ENCODE measurements at regions not wholly inside any gene's neighbourhood (a gene's known extent, or its start where the extent isn't known, plus 50 kb on each side); places are given as distances from the start of the nearest gene placed in this dataset.

GRCh38 chr3:72426618-72427397 lies 421.4 kb downstream of the SHQ1 start:
- H3K36me3 ChIP-seq = no peaks in the 10 kb centered on the region
- WGBS, 2 donors (ENCODE audit: low coverage in 1 of 2) = 75 to 88% methylated on average over 2 of the region's 2 CpGs
- H3K4me1 ChIP-seq = peaks cover 0 to 66% (median 0%) of the 10 kb centered on the region in 3 donors
- H3K4me3 ChIP-seq = no peak overlapping the region
- no peaks in the 10 kb centered on the region for H3K27me3 ChIP-seq
- TF ChIP-seq POLR2AphosphoS5 (IDR thresholded peaks at IDR 0.05) (no peak), CTCF (IDR thresholded peaks at IDR 0.05) (no peak), POLR2A (IDR thresholded peaks at IDR 0.05) (no peak), EP300 (IDR thresholded peaks at IDR 0.05) (no peak)
- H3K9me3 ChIP-seq = peaks cover 0 to 5% (median 0%) of the 10 kb centered on the region in 3 donors
- ATAC-seq = no peak
- H3K27ac ChIP-seq = no peak overlapping the region

GRCh38 chr3:72423643-72424042 lies 424.6 kb downstream of the SHQ1 start:
- ATAC-seq = no peak
- 78 to 100% methylated on average over 1 to 2 of the region's 3 CpGs for WGBS, 2 donors (ENCODE audit: low coverage in 1 of 2)
- no peak overlapping the region for H3K27ac ChIP-seq
- no peaks in the 10 kb centered on the region for H3K27me3 ChIP-seq
- H3K36me3 ChIP-seq = no peaks in the 10 kb centered on the region
- peaks cover 0 to 11% (median 0%) of the 10 kb centered on the region in 3 donors for H3K9me3 ChIP-seq
- H3K4me3 ChIP-seq = no peak overlapping the region
- H3K4me1 ChIP-seq = peaks cover 0 to 47% (median 0%) of the 10 kb centered on the region in 3 donors
- no peak for TF ChIP-seq POLR2AphosphoS5 (IDR thresholded peaks at IDR 0.05)
- no peak for TF ChIP-seq CTCF (IDR thresholded peaks at IDR 0.05)
- no peak for TF ChIP-seq EP300 (IDR thresholded peaks at IDR 0.05)
- TF ChIP-seq POLR2A (IDR thresholded peaks at IDR 0.05) = no peak

- H3K27me3 ChIP-seq = no peaks in the 10 kb centered on the region
- no peak overlapping the region for H3K4me3 ChIP-seq
- no peak for TF ChIP-seq CTCF (IDR thresholded peaks at IDR 0.05)
- no peak for TF ChIP-seq POLR2AphosphoS5 (IDR thresholded peaks at IDR 0.05)
- TF ChIP-seq POLR2A (IDR thresholded peaks at IDR 0.05) = no peak
- no peak for TF ChIP-seq EP300 (IDR thresholded peaks at IDR 0.05)
- 90 to 100% methylated on average over 2 of the region's 2 CpGs for WGBS, 2 donors (ENCODE audit: low coverage in 1 of 2)
- peaks cover 0 to 39% (median 0%) of the 10 kb centered on the region in 3 donors for H3K4me1 ChIP-seq
- H3K27ac ChIP-seq = no peak overlapping the region
- H3K36me3 ChIP-seq = no peaks in the 10 kb centered on the region
- no peak for ATAC-seq
- H3K9me3 ChIP-seq = peaks cover 0 to 11% (median 0%) of the 10 kb centered on the region in 3 donors
Measured at GRCh38 chr3:72421786-72422185, 426.5 kb downstream of the SHQ1 start.

- peaks cover 0 to 32% (median 0%) of the 10 kb centered on the region in 3 donors for H3K4me1 ChIP-seq
- 92 to 94% methylated on average over 2 to 3 of the region's 3 CpGs for WGBS, 2 donors (ENCODE audit: low coverage in 1 of 2)
- H3K27ac ChIP-seq = no peak overlapping the region
- peaks cover 0 to 11% (median 0%) of the 10 kb centered on the region in 3 donors for H3K9me3 ChIP-seq
- H3K27me3 ChIP-seq = no peaks in the 10 kb centered on the region
- TF ChIP-seq CTCF (IDR thresholded peaks at IDR 0.05) (no peak), POLR2AphosphoS5 (IDR thresholded peaks at IDR 0.05) (no peak), POLR2A (IDR thresholded peaks at IDR 0.05) (no peak), EP300 (IDR thresholded peaks at IDR 0.05) (no peak)
- no peak overlapping the region for H3K4me3 ChIP-seq
- no peak for ATAC-seq
- no peaks in the 10 kb centered on the region for H3K36me3 ChIP-seq
Measured at GRCh38 chr3:72421126-72421525, 427.1 kb downstream of the SHQ1 start.

GRCh38 chr3:72418856-72419255 lies 429.4 kb downstream of the SHQ1 start:
- H3K27me3 ChIP-seq = no peaks in the 10 kb centered on the region
- H3K27ac ChIP-seq = no peak overlapping the region
- WGBS, 2 donors (ENCODE audit: low coverage in 1 of 2) = 80 to 81% methylated on average over 8 of the region's 8 CpGs
- peaks cover 0 to 21% (median 0%) of the 10 kb centered on the region in 3 donors for H3K4me1 ChIP-seq
- no peaks in the 10 kb centered on the region for H3K36me3 ChIP-seq
- no peak for TF ChIP-seq POLR2A (IDR thresholded peaks at IDR 0.05)
- TF ChIP-seq EP300 (IDR thresholded peaks at IDR 0.05) = no peak
- TF ChIP-seq POLR2AphosphoS5 (IDR thresholded peaks at IDR 0.05) = no peak
- no peak for TF ChIP-seq CTCF (IDR thresholded peaks at IDR 0.05)
- peaks cover 0 to 11% (median 0%) of the 10 kb centered on the region in 3 donors for H3K9me3 ChIP-seq
- no peak for ATAC-seq
- H3K4me3 ChIP-seq = no peak overlapping the region

Data from gastroesophageal sphincter (tissue), 4 donors.